Smooth muscle cell (in vitro differentiated cells): ENCODE measurements at regions not wholly inside any gene's neighbourhood (a gene's known extent, or its start where the extent isn't known, plus 50 kb on each side); places are given as distances from the start of the nearest gene placed in this dataset.

Source experiments
- DNase-seq: peaks from one replicate; lab custom pipeline; 2025; ENCODE audit not compliant: unreplicated experiment; lab: John Stamatoyannopoulos, UW
- H2AFZ ChIP-seq: fragments of 200-600 bp; sonication (generic); 2 replicates; pipeline ENCODE4 v1.6.0; 2016; ENCODE audit warnings: antibody characterized with exemption, low read depth, mild to moderate bottlenecking
- H3F3A ChIP-seq: fragments of 200-600 bp; sonication (generic); 2 replicates; pipeline ENCODE4 v1.6.0; 2017; ENCODE audit warnings: antibody characterized with exemption, low read depth
- H3K27ac ChIP-seq: fragments of 200-600 bp; sonication (generic); 2 replicates; pipeline ENCODE4 v1.5.1; 2016; ENCODE audit warnings: low read depth, mild to moderate bottlenecking
- H3K27me3 ChIP-seq: fragments of 200-600 bp; sonication (generic); 2 replicates; pipeline ENCODE4 v1.6.1; 2016; ENCODE audit warnings: low read depth, mild to moderate bottlenecking
- H3K36me3 ChIP-seq: fragments of 200-600 bp; sonication (generic); 2 replicates; pipeline ENCODE4 v1.5.1; 2016; ENCODE audit warnings: low read depth
- H3K4me1 ChIP-seq: fragments of 200-600 bp; sonication (generic); 2 replicates; pipeline ENCODE4 v1.5.1; 2016; ENCODE audit warnings: low read depth
- H3K4me2 ChIP-seq: fragments of 200-600 bp; sonication (generic); 2 replicates; pipeline ENCODE4 v1.6.0; 2016; ENCODE audit warnings: mild to moderate bottlenecking
- H3K4me3 ChIP-seq: fragments of 200-600 bp; sonication (generic); 2 replicates; pipeline ENCODE4 v1.5.1; 2016; ENCODE audit warnings: mild to moderate bottlenecking
- H3K79me2 ChIP-seq: fragments of 200-600 bp; sonication (generic); 2 replicates; pipeline ENCODE4 v1.6.0; 2016; ENCODE audit warnings: low read depth, mild to moderate bottlenecking
- H3K9ac ChIP-seq: fragments of 200-600 bp; sonication (generic); 2 replicates; pipeline ENCODE4 v1.6.0; 2016; ENCODE audit warnings: low read depth
- H3K9me3 ChIP-seq: fragments of 200-600 bp; sonication (generic); replicated peaks from 2 replicates; pipeline ENCODE4 v1.5.1; 2016; ENCODE audit warnings: low read depth
- H4K20me1 ChIP-seq: fragments of 200-600 bp; sonication (generic); 2 replicates; pipeline ENCODE4 v1.6.0; 2016; ENCODE audit warnings: low read depth
- CTCF ChIP-seq: fragments of 200-600 bp; sonication (generic); IDR thresholded peaks from 2 replicates; pipeline ENCODE4 v1.5.1; 2017; ENCODE audit warnings: borderline replicate concordance, mild to moderate bottlenecking, antibody characterized with exemption; ENCODE audit not compliant: insufficient read depth, poor library complexity, severe bottlenecking
- WGBS: methylation state at CpG from one replicate; pipeline ENCODE4 v1.1.7; 2016; ENCODE audit warnings: low lambda C conversion rate; 5-methylcytosine and 5-hydroxymethylcytosine counted together

- no peaks in the 10 kb centered on the region for H3K36me3 ChIP-seq
- DNase-seq = no peak
- no peaks in the 10 kb centered on the region for H3K9me3 ChIP-seq
- no peaks in the 10 kb centered on the region for H3K4me1 ChIP-seq
- H3K4me3 ChIP-seq = no peak overlapping the region
- no peaks in the 10 kb centered on the region for H4K20me1 ChIP-seq
- no peaks in the 10 kb centered on the region for H3K79me2 ChIP-seq
- no peaks in the 10 kb centered on the region for H3F3A ChIP-seq
- no peak overlapping the region for H3K27ac ChIP-seq
- H3K4me2 ChIP-seq = no peak overlapping the region
- H2AFZ ChIP-seq = no peak overlapping the region
- no peak for TF ChIP-seq CTCF
- H3K9ac ChIP-seq = no peak overlapping the region
- WGBS = 94% methylated on average over 6 of the region's 6 CpGs
- no peaks in the 10 kb centered on the region for H3K27me3 ChIP-seq
Observed at GRCh38 chr2:45289997-45290709, 280.9 kb upstream of the SIX2 start.

GRCh38 chr2:45288532-45289417 lies 279.5 kb upstream of the SIX2 start:
- no peak overlapping the region for H3K4me3 ChIP-seq
- no peak for TF ChIP-seq CTCF
- no peaks in the 10 kb centered on the region for H3K79me2 ChIP-seq
- WGBS = 87% methylated on average over 6 of the region's 6 CpGs
- no peak overlapping the region for H2AFZ ChIP-seq
- no peak overlapping the region for H3K4me2 ChIP-seq
- H3F3A ChIP-seq = no peaks in the 10 kb centered on the region
- no peak overlapping the region for H3K9ac ChIP-seq
- no peaks in the 10 kb centered on the region for H3K9me3 ChIP-seq
- no peaks in the 10 kb centered on the region for H3K27me3 ChIP-seq
- DNase-seq = no peak
- H3K4me1 ChIP-seq = no peaks in the 10 kb centered on the region
- no peaks in the 10 kb centered on the region for H4K20me1 ChIP-seq
- no peaks in the 10 kb centered on the region for H3K36me3 ChIP-seq
- H3K27ac ChIP-seq = no peak overlapping the region

GRCh38 chr2:45287045-45287444 lies 277.8 kb upstream of the SIX2 start:
- no peak overlapping the region for H3K4me3 ChIP-seq
- WGBS = 87% methylated on average over 4 of the region's 4 CpGs
- no peak overlapping the region for H3K27ac ChIP-seq
- H3K9me3 ChIP-seq = no peaks in the 10 kb centered on the region
- H3K4me1 ChIP-seq = no peaks in the 10 kb centered on the region
- no peaks in the 10 kb centered on the region for H3F3A ChIP-seq
- no peaks in the 10 kb centered on the region for H3K79me2 ChIP-seq
- no peak overlapping the region for H2AFZ ChIP-seq
- H3K4me2 ChIP-seq = no peak overlapping the region
- H3K9ac ChIP-seq = no peak overlapping the region
- no peaks in the 10 kb centered on the region for H3K36me3 ChIP-seq
- TF ChIP-seq CTCF = no peak
- no peaks in the 10 kb centered on the region for H3K27me3 ChIP-seq
- DNase-seq = no peak
- H4K20me1 ChIP-seq = no peaks in the 10 kb centered on the region
